ENCODE measurements at regions not wholly inside any gene's neighbourhood (a gene's known extent, or its start where the extent isn't known, plus 50 kb on each side); places are given as distances from the start of the nearest gene placed in this dataset.

DNA sequence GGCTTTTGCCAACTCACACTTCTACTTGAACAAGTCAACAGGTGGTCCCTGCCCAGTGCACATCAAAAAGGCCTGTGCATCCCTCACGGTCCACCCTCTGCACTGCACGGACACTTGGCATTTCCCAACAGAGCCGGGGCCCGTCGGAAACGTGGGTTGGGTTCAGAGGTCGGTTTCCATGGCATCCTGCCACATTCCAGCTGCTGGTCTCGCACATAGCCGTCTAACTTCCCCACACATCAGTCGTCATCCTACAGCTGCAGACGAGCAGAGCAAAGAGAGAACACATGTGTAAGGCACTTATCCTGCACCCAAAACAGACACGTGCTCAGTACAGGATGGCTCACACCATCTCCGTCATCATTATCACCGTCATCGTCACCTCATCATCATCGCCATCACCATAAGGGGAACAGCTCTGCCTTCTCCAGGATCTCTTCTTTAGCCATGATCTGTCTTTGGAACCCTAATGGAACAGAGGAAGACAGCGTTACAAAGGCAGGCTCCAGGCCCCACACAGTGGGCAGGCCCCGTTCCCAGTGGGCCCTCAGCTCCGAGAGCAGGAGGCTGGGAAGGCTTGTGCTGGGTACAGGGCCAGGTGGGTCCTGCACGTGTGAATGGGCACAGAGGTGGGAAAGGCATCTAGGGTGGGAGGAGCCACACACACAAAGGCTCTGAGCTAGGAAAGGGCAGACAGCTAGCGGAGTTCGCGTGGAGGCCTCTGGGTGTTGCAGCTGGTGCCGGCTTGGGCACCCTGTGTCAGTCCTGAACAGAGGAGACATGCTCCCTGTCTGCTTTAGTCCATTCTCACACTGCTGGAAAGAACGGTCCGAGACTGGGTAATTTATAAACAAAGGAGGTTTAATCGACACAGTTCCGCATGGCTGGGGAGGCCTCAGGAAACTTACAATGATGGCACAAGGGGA lies 170.8 kb upstream of the SOX1 start:
- no peak for DNase-seq

DNA sequence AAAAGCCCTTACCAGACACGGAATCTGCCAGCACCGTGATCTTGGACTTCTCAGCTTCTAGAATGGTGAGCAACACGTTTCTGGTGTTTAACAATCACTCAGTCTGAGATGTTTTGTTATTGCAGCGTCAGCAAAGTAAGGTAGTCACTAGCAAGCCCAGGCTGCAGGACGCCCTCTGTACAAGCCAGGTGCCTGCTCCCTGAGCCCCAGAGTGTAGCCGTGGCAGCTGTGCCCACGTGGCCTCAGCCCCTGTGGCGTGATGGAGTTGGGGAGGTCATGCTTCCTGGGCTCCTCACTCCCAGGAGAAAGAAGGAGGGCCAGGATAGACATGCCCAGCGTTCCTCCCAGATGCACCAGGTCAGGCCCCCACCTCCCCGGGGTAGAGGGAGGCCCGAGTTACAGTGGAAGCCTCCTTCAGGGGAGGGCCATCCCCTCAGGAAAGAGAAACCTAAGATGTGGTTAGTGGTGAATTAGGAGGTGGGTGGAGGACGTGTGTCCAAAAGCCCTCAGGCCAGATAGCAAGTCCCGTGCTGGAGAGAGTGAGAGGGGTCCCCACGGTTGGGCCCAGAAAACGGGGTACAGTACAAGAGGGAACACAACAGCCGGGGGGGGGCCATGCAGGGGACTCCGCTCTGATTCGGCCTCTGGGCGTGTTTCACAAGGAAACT lies 169.6 kb upstream of the SOX1 start:
- no peak for DNase-seq

DNA sequence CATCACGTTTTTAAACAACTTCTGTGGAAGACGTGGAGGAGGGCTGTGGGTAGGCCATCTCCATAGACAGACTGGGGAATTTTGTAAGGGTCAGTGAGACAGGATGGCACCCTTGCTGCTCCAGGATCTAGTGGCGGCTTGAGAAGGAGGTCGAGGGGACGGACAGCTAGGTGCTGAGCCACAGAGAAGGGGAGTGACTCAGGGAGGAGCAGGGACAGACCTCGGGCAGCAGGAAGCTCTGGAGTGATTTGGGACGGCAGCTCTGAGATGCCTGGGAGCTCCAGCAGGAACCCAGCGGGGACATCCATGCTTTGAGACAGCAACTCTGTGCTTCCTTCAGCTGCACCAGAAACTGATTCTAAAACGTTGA lies 169.1 kb upstream of the SOX1 start:
- no peak for DNase-seq

DNA sequence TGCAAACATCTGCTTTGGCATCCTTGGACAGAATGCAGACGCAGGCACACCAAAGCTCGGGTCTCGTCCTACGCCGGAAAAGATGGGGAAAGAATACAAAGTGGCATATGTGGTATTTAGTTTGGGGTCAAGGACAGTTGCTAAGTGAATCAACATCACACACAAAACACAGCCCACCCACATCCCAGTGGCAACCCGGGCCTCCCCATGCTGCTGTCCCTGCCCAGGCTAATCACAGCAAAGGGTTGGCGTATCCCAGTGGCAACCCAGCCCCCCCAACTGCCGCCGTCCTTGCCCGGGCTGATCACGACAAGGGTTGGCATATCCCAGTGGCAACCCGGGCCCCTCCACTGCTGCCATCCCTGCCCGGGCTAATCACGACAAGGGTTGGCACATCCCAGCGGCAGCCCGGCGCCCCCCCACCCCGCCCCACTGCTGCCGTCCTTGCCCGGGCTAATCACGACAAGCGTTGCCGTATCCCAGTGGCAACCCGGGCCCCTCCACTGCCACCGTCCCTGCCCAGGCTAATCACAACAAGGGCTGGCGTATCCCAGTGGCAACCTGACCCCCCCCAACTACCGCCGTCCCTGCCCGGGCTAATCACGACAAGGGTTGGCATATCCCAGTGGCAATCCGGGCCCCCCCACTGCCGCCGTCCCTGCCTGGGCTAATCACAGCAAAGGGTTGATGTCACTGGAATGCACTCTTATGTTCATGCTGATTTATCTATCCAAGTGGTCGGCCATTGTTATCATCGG lies 167.8 kb upstream of the SOX1 start:
- DNase-seq, result no peak

DNA sequence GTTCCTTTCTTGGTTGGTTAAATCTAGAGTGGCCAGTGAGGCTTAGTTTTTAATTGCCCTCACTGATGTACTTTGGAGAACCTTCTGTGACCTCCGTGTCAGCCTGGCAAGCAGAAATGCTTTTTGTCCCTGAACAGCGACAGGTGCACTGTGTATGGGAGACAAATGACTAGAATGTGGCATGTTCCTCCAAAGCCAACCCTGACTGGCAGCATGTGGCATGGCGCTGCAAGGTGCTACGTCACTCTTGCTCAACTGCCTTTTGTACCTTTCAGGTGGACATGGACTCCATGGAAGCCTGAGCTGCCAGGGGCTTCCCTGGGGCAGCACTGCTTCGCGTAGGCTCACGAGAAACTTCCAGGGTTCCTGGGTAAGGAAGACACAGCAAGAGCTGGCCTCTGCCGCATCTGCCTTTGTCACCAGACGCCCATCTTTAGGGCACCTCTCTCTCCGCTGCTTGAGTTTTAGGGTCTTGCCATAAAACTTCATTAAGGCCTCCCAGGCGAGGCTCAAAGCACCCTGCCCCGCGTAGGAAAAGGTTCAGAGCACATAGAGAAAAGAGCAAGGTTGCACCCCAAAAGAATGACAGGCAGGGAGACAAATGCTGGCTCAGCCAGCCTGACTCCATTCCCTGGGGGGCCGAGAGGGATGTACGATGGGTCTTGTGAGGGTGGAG lies 167.1 kb upstream of the SOX1 start:
- no peak for DNase-seq

DNA sequence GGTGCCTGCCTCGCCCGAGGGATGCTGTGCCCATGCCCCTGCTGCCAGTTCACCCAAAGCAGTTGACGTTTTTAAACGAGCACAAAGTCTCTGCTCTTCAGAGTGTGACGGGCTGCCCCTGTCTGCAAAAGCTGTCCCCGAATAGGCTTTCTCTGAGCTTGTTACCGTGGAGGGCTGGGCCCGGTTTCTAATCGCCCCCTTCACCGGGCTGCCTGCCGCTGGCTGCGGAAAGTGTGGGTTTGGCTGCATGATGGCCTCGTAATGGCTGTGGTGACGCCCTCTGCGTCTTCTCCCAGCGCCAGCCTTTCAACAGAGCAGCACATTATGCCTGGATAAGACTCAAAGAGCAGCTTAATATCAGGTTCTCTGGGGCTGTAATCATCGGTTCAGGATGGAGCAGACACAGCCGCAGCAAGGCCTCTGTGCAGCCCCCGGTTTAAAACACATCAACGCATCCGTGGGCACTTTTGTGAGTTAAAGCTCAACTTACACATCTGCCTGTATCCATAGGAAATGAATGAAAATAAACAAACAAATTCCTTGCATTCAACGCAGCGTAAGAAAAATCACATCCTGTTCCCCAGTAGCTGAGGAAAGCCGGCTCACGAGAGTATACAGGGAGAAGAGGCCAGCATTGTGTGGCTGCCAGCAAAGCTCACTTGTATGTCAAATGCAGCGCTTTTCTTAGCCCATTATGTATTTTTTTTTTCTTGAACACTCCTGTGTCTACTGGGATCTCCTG lies 166.4 kb upstream of the SOX1 start:
- no peak for DNase-seq

DNA sequence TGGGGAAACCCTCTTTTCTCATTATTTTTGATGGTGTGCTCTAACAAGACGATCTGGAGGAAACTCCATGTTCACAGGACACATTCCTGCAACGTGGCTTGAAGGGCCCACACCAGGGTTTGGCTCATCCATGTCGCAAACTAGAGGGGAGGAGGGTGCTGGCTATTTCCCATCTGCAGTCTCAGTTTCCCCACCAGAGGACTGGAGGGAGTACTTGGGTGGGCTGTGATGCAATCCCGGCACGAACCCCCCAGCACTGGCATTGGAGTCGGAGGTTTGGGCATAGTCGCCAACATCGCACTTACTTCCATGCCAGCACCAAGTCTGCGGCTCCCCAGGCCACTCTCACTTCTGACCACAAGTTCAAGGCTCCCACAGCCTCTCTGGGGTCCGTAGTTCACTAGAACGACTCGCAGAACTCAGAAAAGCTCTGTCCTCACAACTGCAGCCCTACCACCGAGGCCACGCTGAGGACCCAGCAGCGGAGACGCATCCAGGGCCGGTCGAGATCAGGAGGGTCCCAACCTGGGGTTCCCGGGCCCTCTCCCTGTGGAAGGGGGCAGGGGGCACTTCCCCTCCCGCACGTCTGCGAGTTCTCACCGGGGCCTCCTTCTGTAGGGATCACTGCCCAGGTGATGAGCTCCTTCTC lies 165.6 kb upstream of the SOX1 start:
- no peak for DNase-seq

DNA sequence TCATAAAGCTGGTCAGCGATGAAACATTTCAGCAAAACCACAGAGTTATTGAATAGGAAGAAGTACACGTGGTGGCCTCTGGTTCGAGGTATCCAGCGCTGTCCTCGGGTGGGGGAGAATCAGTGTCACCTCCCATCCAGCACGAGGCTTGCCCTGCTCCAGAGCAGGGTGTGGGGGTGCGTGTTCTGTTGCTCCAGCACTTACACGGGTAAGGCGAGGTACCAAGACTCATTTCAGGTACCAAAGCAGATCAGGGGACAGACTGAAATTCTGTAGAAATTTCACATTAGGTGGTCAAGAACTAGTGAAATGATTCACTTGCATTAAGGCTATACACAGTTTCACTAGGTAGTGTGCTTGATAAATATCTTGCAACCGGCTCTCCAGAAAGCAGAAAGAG lies 164.2 kb upstream of the SOX1 start:
- no peak for DNase-seq

DNA sequence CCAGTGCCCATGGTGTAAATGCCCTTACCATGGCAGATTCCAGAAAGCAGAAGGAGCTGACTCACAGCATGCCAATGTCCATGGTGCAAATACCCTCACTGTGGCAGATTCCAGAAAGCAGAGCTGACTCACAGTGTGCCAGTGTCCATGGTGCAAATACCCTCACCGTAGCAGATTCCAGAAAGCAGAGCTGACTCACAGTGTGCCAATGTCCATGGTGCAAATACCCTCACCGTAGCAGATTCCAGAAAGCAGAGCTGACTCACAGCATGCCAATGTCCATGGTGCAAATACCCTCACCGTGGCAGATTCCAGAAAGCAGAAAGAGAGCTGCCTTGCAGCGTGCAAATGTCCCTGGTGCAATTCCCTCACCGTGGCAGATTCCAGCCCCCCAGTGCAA lies 163.8 kb upstream of the SOX1 start:
- DNase-seq, result no peak

DNA sequence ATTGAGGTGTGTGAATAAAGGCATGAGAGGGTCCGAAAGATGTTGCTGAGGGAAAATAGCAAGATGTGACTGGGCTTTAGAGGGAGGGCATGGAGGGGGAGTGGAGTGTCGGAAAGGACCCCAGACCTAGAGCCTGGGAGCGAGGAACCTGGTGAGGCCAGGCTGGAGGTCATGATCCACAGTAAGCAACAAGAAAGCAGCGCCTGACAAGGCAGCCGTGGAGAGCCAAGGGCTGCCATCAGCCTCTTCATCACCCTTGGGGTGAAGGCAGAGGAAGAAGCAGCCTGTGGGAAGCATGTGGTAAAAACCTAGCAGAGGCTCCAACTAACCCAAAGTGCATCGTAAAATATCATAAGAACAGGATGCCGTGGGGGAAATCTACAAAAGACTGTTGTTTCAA lies 162.8 kb upstream of the SOX1 start:
- DNase-seq, result no peak

DNA sequence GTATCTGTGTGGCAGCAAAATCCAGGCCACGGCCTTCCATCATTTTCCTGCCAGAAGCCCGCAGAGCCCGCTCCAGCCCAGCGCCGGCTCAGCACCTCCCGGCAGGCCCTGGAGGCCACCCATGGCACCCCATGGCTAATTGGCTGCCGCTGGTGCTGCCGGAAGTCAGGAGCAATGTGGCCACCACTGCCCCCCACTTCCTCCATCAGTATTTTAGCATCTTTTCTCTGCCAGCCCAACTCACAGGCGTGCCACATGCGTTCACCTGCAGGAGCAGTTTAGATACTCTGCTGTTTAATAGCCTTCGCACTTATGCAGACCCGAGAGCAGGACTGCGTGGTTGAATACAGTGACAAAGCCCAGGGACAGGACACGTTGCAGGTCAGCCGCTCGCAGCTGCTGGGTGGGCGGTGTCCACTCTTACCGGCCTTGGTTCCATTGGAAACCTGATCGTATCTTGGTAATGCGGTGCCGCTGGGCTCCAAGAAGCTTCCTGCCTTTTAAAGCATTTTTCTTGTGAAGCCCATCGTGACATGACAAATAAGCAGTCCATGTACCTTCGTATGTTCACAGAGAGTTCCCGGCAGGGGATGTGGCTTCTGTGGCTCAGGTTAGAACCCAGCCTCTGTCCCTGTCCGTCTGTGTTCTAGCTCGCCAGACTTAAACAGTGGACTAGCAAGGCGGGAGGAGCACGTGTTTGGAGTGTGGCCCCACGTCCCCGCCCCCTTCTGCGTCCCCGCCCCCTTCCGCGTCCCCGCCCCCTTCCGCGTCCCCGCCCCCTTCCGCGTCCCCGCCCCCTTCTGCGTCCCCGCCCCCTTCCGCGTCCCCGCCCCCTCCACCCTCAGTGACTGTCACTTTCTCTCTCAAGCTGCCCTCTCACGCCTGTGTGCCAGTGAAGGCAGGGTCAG lies 162.0 kb upstream of the SOX1 start:
- DNase-seq, result no peak

DNA sequence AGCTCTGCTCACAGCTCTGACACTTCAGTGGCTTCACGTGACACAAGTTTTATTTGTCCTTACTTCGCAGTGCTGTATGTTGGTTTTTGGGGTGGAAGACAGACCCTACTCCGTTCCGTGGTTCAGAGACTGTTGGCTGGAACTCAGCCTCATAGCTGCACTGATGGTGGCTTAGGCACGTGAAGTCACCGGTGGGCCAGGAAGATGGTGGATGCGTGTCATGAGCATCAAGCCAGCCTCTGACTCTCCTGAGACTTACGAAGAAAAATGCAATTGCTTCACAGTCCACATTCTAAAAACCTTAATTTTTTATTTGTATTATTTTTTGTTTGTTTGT lies 161.4 kb upstream of the SOX1 start:
- DNase-seq, result no peak

DNA sequence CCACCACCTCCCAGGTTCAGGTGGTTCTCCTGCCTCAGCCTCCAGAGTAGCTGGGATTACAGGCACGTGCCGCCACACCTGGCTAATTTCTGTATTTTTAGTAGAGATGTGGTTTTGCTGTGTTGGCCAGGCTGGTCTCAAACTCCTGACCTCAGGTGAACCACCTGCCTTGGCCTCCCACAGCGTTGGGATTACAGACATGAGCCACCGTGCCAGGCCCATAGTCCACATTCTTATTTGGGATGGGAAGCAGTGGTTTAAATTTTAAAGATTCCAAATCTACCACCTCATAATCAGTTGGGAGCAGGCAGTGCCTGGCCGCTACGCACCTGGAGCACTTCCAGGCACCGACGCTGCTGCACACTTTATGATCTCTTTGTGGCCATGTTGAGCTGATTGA lies 160.6 kb upstream of the SOX1 start:
- no peak for DNase-seq

DNA sequence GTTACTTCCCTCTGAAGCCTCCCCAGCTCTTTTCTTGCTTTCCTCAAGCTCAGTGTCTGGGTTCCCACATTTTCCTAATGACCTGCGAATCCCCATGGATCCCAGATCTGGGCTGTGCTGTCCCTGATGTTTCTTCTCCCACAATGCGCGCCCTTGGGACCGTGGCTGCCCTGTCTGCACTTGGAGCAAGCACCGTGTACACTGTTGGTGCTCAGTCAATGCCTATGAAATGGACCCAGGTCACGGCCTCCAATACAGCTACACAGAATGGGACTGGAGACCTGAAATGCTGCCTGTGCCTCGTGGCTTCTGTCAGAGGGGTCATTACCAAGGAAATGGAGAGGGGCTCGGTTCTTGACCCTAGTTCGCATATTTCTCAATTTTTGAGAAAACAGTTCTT lies 160.1 kb upstream of the SOX1 start:
- no peak for DNase-seq

DNA sequence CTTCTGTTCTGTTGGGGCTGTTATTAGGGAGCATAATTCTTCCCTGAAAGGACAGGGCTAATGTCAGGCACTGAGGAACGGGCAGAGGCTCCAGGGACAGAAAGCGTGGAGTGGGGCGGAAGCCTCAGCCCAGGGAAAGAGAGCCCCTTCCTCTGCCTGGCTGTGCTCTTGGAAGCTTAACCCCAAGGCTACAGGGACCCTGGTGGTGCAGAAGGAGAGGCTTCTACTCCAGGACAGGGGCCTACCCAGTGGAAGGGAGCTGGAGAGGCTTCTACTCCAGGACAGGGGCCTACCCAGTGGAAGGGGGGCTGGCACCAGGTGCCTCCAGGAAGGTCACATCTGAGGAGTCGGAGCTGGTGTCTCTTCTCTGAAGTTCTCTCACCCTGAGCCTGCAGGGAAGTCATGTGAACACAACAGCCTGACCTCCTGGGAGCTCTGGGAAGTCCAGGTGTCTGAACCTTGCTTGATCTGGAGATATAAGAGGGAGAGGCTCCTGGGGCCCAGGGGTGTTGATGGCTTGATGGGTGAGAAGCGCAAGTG lies 159.5 kb upstream of the SOX1 start:
- no peak for DNase-seq

DNA sequence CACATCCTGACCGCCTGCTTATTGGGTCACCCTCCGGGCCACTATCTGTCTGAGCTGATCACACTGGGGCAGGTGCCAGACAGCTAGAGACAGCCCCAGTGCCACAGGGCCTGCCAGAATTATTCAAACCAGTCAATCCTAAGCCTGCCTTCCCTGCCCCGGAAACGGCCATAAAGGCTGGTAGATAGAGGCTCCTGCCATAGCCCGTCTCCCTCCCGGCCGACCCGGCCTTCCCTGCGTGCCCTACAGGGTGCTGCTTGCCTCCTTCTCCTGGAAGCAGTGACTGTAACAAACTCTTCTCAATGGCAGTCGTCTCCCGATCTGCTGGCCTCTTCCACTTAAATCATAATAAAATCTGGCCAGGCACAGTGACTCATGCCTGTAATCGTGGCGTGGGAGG lies 158.6 kb upstream of the SOX1 start:
- no peak for DNase-seq

DNA sequence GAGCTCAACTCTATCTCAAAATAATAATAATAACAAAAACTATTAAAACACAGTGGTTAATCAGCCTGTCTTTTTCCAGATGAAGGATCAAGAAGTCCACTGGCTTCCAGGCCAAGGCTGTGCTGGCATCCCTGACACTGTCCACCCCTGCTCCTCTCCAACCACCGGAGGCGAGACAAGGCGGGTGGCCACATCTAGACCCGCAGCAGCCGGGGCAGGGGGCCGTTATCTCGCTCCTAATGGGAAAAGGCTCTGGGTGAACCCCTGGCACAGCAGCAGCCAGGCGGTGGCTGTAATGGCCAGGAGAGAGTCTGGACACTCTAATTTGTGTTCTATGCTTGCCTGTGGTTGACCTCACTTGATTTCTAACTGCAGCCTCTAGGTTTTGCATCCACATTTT lies 158.0 kb upstream of the SOX1 start:
- DNase-seq, result no peak

DNA sequence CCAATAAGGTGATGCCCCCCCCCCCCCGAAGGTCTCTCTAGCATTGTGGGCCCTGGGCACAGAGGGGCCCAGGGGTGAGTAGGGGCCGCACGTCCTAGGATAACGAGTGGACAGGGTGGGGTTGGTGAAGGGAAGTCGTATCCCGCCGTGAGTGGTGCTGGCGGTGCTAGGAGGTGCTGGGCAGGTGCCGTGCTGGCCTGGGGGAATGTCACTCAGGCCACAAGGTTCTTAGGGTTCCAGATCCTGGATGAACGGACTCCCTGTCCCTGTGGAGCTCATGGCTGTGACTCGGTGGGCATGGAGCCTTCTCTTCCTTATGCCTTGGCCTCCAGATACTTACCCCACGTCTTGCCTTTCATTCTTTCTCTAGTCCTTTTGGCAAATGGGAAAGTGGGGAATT lies 157.4 kb upstream of the SOX1 start:
- no peak for DNase-seq

DNA sequence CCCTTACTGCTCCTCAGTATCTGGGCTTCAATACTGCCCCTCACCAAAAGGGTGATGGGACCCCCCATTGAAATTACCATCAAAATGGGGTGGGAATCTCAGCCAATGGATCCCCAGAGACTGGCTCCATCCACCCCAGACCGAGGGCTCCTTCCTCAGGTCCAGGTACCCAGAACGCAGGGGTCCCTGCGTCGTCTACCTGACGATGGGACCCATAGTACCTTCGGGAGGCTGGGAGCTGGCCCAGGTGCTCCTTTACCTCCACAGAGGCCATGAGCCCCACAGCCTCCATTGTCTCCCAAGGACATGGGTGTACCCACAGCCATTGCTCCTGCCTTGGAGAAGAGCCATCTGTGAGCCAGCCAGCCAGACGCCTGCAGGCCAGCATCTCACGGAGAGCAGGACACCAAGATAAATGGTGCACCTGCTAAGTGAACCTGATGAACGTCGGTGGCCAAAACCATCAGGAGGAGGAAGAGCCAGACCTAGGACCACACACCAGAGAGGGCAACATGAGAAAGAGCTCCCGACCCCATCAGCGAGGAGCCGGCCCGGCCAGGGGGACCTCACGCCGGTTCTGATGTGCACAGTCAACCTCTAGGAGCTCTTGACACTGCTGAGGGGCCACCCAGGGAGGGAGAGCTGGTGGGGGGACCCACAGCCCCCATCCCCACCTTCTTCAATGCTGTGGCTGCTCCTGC lies 156.8 kb upstream of the SOX1 start:
- DNase-seq, result no peak

DNA sequence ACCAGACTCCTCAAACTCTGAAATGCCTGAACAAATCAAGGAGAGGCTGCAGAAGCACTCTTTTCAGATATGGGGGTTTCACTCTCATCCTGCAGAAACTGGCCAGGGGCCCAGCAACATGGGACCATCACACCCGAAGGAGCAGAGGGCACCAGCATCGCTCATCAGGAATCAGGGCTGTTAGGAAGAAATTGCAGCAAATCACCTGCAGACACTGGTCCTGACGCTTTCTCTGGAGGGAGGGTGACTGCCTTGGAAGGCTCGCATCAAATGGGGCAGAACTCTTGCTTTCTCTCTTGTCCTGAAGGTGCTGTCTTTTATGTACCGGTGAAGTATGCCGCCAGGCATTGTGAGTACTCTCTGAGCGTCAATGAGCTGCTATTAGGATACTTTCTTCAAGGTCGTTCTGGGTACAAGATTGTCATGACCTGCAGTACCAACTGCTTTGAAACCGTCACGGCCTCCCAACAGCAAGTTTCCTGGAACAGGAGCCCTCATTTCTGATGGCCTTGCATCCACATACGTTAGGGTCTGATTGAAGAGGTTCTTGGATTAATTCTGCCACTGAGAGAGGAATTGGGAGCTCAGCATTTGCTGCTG lies 155.7 kb upstream of the SOX1 start:
- DNase-seq, result no peak

Measured in NCI-H187 treated with DMSO at 0.1 percent for 48 hours (cell line).